CD4-positive, alpha-beta T cell treated with Interferon gamma for 1 hour (primary cell): ENCODE measurements at regions not wholly inside any gene's neighbourhood (a gene's known extent, or its start where the extent isn't known, plus 50 kb on each side); places are given as distances from the start of the nearest gene placed in this dataset.
"Not testable (repeated sequence)": the region's sequence is repeated elsewhere in the genome, so short reads cannot be mapped to it uniquely, and the experiment has no call there.

ENCODE experiments used
- DNase-seq: peaks from one replicate; pipeline ENCODE4 v3.0.0-alpha.2; 2020

DNA sequence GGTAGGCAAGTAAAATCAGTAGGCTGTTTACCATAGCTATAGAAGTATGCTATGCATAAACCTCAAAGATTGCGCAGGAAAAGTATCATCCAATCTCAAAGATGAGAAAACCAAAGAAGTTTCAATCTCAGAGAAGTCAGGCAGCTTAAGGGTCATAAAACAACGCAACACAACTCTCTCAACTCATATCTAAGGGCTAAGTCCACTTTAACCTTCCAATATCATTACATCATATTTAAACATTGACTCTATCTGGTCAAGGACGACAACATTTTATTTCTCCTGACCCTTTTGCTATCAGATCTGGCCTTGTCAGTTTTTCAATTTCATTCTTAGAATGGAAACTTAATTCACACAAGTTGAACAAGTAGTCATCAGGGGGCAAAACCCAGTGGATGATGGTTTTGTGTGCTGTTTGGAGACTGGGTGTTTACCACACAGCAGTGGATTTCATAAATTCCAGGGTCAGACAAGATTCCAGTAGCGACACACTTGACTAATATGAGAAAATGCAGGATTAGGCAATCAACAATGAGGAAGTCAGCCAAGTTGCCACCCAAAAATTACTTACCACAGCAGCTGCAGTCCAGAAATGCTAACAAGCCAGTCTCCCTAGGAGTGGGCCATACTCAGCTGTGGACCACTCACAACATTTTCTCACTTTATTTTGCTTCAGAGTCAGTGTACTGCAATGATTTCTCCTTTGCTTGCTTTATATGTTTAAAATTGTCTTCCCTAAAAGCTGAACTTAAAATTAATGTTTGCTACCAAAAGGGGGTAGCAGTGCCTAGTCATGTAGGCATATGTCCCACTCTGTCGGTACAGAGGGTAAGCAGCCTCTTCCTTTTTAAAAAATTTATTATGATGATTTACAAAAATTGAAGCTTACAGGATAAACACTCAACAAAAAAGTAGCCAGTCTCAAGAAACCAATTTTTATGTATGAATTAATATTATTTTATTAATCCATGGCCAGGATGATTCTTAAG is 131.9 kb upstream of the NBPF9 start:
- not testable (repeated sequence) for DNase-seq

DNA sequence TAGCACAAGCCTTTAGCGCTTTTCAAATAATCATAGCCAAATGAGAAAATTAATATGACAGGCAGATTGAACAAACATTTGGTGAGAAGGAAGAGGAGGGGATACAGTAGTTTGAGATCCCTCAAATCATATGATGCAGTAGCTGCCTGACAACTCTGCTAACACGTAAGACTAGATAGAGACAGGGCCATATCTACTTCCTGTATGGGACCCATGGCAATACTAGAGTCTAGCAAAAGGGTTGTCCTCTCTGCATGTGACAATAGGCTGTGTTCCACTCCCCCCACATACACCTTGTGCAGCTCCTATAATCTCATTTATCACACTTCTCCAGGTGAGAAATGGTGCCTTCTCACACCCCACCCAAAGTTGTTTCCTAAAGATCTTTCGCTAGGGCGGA is 134.2 kb upstream of the NBPF9 start:
- not testable (repeated sequence) for DNase-seq

DNA sequence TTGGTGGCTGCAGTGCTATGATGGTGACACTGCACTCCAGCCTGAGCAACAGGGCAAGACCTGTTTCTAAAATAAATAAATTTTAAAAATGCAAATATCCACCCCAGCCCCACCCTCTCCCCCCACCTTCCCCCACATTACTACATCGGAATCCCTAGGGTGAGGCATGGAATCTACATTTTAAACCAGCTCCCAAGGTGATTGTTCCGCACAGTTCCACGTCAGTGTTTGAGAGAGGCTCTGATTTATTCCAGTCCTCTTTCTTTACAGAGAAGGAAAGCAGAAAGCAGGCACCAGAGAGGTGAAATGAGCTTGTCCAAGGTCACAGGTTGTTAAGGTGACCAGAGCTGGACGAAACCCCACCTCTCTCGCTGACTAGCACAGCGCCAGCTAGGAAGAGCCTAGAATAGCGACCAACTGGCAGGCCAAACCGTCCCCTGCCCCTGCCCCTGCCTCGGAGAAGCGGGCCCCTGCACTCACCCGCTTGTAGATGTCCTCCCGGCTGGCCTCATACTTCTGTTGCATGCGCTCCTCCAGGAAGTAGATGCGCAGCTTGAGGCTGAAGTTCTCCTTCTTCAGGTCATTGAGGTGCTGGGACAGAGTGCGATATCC is 136.7 kb upstream of the NBPF9 start:
- DNase-seq: not testable (repeated sequence)

DNA sequence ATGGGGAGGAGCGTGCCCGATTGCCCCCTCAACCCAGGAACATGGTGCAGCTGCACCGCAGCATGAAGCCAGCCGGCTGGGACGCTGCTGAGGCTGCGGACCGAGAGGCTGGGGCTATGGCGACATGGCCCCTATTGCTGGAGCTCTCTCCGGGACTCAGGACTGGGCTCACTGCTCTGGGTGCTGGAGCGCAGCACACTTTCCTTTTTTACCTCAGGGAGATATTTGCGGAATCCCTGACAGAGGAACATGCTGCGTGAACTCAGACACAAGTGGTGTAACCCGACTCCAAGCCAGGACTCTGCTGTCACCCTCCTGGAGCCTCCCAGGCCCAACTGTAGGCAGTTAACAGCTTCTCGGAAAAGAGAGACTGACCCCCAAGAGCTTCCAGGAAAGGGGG is 137.2 kb upstream of the NBPF9 start:
- not testable (repeated sequence) for DNase-seq

DNA sequence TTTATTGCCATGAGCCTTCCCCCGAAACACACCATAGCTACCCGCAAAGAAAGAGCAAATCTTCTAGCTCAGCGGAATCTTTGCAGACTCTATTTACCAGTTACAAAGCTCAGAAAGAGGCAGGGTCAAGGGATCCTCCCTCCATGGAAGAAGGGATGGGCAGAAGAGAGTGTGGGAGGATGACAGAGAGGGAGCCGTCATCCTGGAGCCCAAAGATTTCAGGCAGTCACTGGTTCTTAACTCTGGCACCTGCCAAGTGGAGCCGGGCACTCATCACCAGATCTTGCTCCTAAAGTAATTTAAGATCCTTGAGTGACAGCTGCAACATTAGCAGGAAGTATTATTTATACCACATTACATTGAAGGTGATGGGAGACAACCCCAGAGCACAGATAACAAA is 137.9 kb upstream of the NBPF9 start:
- DNase-seq: not testable (repeated sequence)

DNA sequence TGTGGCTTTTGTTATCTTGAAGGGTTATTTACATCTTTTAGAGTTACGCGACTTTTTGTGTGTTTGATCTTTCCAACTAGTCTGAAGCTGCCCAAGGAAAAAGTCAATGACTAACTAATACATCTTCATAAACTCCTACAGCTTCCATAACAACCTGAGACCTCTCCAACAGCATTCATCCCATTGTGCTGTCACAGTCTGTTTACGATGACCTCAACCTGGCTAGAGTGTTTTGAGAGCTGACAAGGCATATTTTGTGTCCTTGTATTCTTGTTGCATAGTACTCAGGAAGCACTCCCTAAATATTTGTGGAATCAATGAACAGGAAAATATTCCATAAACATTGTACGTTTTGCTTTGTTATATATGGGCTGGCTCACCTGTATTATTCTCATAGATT is 140.2 kb upstream of the NBPF9 start:
- DNase-seq: not testable (repeated sequence)

DNA sequence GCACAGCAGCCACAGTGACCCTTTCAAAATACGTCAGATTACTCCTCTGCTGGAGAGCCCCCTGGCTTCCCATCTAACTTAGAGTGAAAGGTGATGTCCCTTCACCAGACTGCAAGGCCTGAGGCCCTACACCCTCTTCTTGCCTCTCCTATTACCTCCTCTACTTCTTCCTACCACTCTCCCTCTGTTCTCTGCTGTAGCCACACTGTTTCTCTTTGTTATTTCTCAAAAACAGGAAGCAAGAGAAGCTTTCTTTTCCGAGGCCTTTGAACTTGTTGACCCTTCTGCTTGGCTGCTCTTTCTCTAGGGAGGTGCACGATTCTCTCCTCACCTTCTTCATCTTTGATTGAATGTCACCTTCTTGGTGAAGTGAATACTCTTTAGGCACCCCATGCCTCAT is 141.3 kb upstream of the NBPF9 start:
- not testable (repeated sequence) for DNase-seq

DNA sequence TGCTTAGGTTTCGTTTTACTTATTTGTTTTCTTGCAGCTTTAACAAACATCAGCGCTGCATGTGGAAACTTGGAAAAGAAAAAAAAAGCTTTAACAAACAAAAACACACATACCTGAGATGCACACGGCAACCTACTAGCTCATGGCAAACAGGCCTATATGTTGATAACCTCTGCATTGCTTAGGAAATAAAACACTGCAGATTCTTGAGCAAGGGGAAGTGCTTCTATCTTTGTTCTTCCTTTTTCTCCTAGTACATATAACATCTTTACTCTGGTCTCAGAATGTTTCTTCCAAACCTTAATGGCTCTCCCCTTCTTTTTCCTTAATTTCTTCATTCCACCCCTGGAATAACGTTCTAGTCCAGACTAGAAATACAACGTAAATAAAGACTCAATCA is 142.9 kb upstream of the NBPF9 start:
- DNase-seq: not testable (repeated sequence)

DNA sequence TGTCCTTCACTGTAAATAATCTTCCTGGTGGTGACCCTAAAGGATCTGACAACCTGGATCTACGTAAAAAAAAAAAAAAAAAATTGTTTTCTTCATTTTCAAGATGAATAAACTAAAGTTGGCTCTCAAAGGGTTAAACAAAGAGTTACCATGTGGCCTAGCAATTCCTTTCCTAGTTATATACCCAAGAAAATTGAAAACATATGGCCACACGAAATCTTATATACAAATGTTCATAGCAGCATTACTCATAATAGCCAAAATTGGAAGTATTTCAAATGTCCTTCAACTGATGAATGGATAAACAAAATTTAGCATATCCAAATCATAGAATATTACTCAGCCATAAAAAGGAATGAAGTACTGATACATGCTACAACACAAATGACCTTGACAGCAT is 145.3 kb upstream of the NBPF9 start:
- DNase-seq: not testable (repeated sequence)

DNA sequence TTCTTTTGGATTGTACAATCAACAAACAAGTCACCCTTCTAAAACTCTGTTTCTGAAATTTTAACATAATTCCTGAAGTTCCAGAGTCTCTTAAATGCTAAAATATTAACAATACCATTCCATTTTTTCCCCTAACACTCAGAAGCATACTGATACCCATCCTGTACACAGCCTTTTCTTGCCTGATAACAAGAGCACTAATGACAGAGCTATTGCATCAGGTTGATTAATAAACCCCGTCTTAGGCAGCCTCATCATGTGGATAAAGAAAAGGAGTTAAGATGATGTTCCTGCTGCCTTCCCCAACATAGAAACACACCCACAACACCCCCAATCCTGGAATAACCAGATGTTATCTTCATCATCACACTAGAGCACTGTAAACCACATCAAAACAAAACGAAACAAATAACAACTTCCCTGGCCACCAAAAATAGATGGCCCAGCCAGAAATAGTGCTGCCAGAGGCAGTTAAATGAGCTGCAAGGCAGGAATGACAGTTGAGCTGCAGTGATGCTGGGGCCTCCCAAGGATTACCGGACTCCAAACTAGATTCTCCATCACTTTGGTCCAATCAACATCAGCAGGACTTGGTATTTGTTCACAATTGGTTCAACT is 146.6 kb upstream of the NBPF9 start:
- not testable (repeated sequence) for DNase-seq

DNA sequence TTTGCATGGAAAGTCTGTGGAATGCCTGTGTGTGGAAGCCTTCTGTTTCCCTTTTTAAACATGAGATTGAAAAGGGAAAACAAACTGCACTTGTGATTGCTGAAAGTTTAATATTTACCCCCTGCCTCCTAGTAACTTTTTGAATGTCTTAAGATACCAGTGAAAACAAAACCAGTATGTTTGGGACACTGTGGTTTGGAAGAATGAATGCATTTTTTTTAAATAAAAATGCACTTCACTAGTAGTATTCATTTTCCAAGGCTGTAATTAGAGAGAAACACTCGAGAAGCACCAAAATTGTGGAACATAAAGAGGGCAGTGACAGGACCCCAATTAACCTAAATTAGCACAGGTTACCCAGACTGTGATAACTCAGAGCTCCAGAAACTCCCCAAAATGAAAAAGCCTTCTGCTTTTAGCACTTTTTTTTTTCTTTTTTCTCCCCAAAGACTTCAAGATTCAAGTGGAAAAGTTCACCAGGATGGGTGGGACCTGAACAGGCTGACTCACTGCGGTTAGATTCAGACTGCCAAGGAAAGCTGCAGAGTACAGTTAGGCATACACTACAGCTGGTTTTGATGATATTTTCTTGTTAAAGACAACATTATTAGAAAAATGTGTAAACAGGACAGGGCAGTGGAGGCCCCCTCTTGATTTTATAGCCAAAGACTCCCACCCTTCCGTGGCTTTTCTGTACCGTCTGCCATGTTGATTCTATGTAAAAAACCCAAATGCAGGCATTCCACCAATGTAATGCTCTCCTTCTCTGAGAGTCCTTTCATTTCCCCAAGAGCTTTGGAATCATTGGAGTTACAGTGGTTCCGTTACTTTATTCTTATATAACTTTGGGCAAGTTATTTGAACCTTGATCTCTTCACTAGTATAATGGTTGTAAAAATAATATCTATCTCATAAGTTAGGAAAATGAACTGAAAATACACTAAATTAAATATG is 151.8 kb upstream of the NBPF9 start:
- DNase-seq: not testable (repeated sequence)

DNA sequence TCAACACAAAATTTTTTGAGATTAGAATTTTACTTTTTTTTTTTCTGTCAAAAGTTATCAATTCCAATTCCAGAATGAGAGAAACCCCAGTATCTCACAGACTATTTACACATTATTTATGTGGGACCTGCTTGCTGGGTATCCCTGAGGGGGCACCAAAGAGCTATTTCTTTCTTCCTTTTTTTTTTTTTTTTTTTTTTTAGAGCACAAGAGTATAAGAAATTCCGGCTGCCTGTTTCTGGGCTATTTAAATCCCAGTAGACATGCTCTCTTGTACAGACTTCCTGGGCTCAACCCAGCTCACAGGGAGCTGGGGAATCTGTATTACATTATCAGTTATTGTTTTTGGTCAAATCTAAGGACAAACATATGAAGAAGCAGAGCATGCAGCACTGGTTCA is 156.9 kb upstream of the NBPF9 start:
- DNase-seq: not testable (repeated sequence)

DNA sequence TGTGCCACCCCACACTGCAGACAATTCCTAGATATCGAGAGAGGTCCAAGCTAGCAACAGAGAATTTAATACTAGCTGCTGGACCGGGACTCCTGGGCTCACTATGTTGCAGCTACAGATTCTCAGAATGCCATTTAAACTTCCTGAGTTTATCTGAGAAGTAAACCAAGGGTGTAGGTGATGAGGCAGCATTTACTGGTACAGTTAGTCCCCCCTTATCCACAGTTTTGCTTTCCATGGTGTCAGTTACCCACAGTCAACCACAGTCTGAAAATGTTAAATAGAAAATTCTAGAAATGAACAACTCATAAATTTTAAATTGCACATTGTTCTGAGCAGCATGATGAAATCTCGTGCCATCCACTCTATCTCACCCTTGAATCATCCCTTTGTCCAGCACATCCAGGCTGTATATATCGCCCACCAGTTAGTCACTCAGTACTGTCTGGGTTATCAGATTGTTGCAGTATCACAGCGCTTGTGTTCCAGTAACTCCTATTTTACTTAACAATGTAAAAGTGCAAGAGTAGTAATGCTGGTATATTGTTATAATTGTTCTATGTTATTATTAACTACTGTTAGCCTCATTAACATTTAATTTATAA is 157.5 kb upstream of the NBPF9 start:
- DNase-seq: not testable (repeated sequence)

DNA sequence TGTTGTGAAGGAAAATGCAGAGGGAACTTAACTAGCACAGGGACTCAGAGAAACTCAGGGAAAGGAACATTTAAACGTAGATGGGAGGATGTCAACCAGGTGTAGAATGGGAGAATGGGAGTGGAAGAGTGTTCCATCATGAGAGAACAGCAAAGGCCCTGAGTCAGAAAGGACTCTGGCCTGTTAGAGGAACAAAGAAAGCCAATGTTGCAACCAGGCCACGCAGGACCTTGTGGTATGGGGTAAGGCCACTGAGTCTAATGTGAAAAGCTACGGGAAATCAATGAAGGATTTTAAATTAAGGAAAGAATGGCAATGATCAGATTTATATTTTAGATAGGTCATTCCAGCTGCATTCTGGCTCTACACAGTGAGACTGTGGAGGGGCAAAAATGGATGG is 163.9 kb upstream of the NBPF9 start:
- DNase-seq: not testable (repeated sequence)

DNA sequence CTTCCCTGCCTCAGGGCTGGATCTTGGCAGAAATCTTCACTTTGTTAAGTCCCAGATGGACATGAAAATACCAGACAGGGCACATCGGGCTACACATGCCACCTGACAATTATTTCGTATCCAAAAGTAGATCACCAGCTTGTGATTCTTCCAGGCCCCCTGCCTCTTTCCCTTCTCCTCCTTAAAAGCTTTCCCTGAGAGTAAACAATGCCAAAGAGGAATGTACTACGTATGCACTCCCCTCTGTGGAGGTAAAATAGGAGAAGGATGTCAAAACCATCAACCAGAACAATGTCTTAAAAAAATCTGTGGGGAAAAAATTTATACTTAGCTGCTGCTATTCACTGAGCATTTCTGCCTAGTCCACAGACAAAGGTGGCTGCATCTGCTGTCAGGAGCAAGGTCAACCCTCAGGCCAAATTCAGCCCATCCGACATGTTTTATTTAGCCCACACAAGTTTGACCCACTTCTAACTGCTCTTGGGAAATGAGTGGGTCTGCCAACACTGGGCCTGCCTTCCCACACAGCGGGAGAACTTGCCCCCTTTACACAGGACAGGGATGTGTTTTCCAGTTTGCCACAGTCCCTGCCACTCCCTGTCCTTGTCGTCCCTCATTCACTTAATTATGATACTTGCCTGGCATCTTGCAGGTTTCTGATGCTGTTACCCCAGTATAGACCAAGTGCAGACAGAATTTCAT is 165.8 kb upstream of the NBPF9 start:
- DNase-seq: not testable (repeated sequence)

DNA sequence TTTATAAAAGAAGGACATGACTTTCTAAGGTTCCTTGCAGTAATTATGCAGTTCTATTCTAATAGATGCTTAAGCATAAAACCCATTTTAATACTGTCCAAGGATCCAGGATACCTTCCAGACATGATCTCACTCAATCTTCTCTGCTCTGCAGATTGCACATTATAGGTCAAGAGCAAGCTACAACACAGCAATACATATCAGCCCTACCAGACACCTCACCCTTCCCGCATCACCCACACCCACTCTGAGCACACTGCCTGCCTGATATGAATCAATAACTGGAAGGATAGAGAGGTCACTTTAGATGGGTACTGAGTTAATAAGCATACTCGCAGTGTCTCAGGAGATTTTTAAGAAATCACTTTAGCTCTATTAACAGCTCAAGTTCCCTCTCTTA is 166.5 kb upstream of the NBPF9 start:
- not testable (repeated sequence) for DNase-seq

DNA sequence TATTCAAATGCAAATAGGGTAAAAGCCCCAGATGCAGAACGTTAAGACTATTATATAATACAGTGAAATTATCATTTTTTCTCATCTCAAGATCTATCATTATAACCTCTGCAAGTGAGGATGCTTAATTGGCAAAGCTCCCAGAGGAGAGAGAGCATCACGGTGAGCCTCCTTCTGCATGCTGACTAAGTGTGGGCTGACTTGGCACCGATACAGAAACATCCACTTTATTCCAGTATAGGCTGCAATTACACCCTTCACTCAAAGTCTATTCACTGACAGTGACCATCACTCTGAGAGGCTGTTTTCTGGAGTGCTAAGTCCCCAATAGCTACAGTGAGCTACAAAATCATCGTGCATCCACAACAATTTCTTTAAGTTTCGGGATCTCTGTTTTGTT is 171.1 kb upstream of the NBPF9 start:
- not testable (repeated sequence) for DNase-seq

DNA sequence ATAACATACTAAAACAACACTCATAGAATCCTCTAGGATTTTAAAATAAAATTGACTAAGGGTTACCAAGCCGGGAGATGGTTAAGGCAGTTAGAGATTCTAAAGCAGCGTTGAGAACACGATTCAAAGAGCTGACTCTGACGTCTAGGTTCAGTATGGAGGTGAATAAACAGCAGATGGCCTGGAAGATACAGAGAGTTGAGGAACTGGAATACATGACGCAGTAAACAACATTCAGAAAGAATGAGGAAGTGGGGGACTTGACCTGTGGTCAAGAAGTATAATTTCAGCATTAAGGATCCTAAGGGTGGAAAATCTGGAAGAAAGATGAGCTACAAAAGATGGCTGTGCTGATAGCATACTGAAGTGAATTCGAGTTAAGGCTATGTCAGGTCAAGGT is 172.5 kb upstream of the NBPF9 start:
- not testable (repeated sequence) for DNase-seq

DNA sequence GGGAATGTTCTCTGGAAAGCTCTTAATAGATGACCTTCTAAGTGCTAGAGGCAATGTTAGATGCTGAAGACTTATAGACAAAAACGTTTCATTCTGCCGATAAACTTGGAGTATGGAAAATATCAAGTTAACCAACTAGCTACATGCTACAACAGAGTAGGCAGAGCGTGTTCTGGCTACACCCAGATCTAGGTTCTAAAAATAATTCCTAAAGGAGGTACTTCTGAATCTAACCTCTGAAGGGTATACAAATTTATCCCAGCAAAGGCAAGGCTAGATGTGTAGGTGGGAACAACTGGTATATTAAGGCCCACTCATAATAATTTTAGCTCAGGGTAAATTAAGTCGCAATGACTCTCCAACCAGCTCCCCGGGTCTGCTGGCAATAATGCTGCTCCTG is 173.1 kb upstream of the NBPF9 start:
- DNase-seq: not testable (repeated sequence)

DNA sequence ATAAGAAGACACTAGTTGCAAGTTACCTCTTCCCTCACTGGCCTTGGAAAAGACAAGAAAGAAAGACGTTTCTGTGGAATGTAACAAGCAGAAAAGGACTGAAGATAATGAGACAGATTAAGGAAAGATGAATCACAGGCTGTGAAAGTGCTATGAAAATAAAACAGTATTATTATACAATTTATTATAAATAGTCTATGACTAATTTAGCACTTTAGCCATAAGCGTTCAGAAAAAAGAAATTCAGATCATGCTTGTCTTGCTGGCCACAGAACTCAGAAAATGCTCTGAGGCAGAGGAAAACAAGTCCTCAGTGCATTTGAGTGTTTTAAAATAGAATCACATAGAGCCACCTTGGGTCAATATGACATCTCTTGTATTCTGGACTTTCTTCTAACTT is 174.8 kb upstream of the NBPF9 start:
- not testable (repeated sequence) for DNase-seq

DNA sequence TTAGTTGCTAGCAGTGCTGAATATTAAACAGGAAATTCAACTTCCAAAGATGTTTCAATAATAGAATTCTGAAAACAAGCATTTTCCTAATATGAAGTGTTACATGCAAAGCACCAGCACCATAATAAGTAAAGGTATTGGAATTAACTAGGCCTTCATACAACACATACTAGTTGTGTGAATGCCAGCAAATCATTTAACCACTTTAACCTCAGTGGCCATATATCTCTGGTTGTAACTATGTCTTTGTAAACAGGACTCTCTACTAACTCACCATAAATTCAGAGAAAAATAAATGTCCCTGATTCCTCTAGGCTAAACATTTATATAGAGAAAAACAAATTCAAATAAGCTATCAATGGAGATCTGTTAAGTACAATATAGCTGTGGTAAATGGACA is 175.7 kb upstream of the NBPF9 start:
- not testable (repeated sequence) for DNase-seq
